Astrocyte (in vitro differentiated cells and primary cell): ENCODE measurements at regions not wholly inside any gene's neighbourhood (a gene's known extent, or its start where the extent isn't known, plus 50 kb on each side); places are given as distances from the start of the nearest gene placed in this dataset.

Source experiments
- DNase-seq: peaks from one replicate; pipeline ENCODE4 v3.0.0-alpha.2; 2010; ENCODE audit warnings: low read depth
- FAIRE-seq: peaks from 2 replicates; lab custom pipeline; 2011; peaks lifted over from hg19 to GRCh38; lab: Jason Lieb, UNC
- H2AFZ ChIP-seq: 2 replicates; pipeline ENCODE4 v1.6.0; 2012; ENCODE audit warnings: low read depth, low read length, inconsistent platforms
- H3K27ac ChIP-seq: 2 replicates; pipeline ENCODE4 v1.5.1; 2011; ENCODE audit warnings: low read depth, low read length, inconsistent platforms
- H3K27me3 ChIP-seq: 2 replicates; pipeline ENCODE4 v1.6.0; 2011; ENCODE audit warnings: low read length, inconsistent platforms; ENCODE audit not compliant: insufficient read depth
- H3K36me3 ChIP-seq: 2 replicates; pipeline ENCODE4 v1.5.1; 2011; ENCODE audit warnings: low read length, inconsistent platforms; ENCODE audit not compliant: insufficient read depth
- H3K4me1 ChIP-seq: 2 replicates; pipeline ENCODE4 v1.5.1; 2011; ENCODE audit warnings: low read length, inconsistent platforms; ENCODE audit not compliant: insufficient read depth
- H3K4me2 ChIP-seq: 2 replicates; pipeline ENCODE4 v1.6.0; 2012; ENCODE audit warnings: low read length, inconsistent platforms
- H3K4me3 ChIP-seq: 2 replicates; pipeline ENCODE4 v1.5.1; 2011; ENCODE audit warnings: low read depth, mild to moderate bottlenecking, low read length, inconsistent platforms; ENCODE audit not compliant: insufficient read depth
- H3K79me2 ChIP-seq: 2 replicates; pipeline ENCODE4 v1.6.0; 2012; ENCODE audit warnings: mild to moderate bottlenecking, low read length, inconsistent platforms; ENCODE audit not compliant: insufficient read depth
- H3K9ac ChIP-seq: 2 replicates; pipeline ENCODE4 v1.6.0; 2012; ENCODE audit warnings: mild to moderate bottlenecking, low read length, inconsistent platforms
- H3K9me3 ChIP-seq: 2 replicates; pipeline ENCODE4 v1.5.1; 2012; ENCODE audit warnings: low read depth, mild to moderate bottlenecking, low read length, inconsistent platforms; ENCODE audit not compliant: insufficient read depth
- H4K20me1 ChIP-seq: 2 replicates; pipeline ENCODE4 v1.6.0; 2012; ENCODE audit warnings: low read length, inconsistent platforms; ENCODE audit not compliant: insufficient read depth
- H3K27ac Mint-ChIP-seq: one replicate; pipeline ENCODE4 v1.8.0; 2021; ENCODE audit warnings: mild to moderate bottlenecking, mixed read lengths; ENCODE audit not compliant: unreplicated experiment
- H3K27me3 Mint-ChIP-seq: one replicate; pipeline ENCODE4 v1.8.0; 2021; ENCODE audit warnings: low read depth, mixed read lengths; ENCODE audit not compliant: unreplicated experiment
- H3K36me3 Mint-ChIP-seq: one replicate; pipeline ENCODE4 v1.8.0; 2021; ENCODE audit warnings: low read depth, mixed read lengths; ENCODE audit not compliant: unreplicated experiment
- H3K4me1 Mint-ChIP-seq: one replicate; pipeline ENCODE4 v1.8.0; 2021; ENCODE audit warnings: low read depth, mixed read lengths; ENCODE audit not compliant: unreplicated experiment
- H3K4me3 Mint-ChIP-seq: one replicate; pipeline ENCODE4 v1.8.0; 2021; ENCODE audit warnings: mild to moderate bottlenecking, moderate library complexity, mixed read lengths; ENCODE audit not compliant: unreplicated experiment
- H3K9me3 Mint-ChIP-seq: one replicate; pipeline ENCODE4 v1.8.0; 2021; ENCODE audit warnings: mild to moderate bottlenecking, mixed read lengths; ENCODE audit not compliant: unreplicated experiment
- EZH2 ChIP-seq: IDR thresholded peaks from 2 replicates; pipeline ENCODE4 v1.6.1; 2012; ENCODE audit warnings: mild to moderate bottlenecking, low read length, inconsistent platforms; ENCODE audit not compliant: insufficient read depth
- TF ChIP-seq, protein P1 (sequence below): IDR thresholded peaks from 2 replicates; pipeline ENCODE4 v1.5.1; 2011; ENCODE audit warnings: low read depth, mild to moderate bottlenecking, inconsistent platforms, low read length, moderate library complexity; ENCODE audit not compliant: insufficient read depth

DNA sequence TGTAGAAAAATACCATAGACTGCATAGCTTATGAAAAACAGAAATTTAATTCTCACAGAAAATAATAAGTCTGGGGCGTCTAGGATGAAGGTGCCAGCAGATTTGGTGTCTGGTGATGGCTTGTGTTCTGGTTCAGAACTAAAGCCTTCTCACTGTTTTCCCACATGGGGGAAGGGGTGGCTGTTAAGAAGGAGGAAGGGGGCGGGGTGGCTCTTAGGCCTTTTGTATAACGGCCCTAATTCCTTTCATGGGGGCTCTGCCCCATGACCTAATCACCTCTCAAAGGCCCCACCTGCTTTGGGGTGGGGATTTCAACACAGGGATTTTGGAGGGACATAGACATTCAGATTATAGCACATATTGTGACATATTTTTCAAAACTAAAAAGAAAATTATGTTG, 173.2 kb upstream of the TECRL start:
- Histone ChIP-seq H2AFZ (no peak overlapping the region), H3K79me2 (no peaks in the 10 kb centered on the region)
- H3K27ac Mint-ChIP-seq = peak overlapping the region; percentile 16

DNA sequence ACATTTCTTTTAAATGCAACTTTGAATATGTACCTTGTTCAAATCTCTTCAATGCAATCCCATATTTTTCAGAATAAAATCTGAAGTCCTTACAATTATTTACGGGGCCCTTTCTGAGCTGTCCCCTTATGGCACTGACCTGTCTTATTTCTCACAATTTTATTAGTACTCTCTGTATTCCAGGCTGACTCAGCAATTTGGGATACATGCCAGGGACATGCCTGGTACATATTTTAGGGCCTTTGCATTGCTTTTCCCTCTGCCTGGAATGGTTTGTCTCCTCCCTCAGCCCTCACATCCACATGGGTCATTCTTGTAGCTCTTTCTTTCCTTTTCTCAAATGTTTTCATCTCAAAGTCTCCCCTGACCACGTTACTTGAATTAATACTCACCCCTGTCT, 172.2 kb upstream of the TECRL start:
- Mint-ChIP-seq H3K36me3 (no peaks in the 10 kb centered on the region), H3K27ac (no peak overlapping the region), H3K9me3 (no peaks in the 10 kb centered on the region), H3K4me3 (no peak overlapping the region), H3K27me3 (no peaks in the 10 kb centered on the region), H3K4me1 (peaks cover 7% of the 10 kb centered on the region)
- Histone ChIP-seq H4K20me1 (no peaks in the 10 kb centered on the region), H3K27ac (no peak overlapping the region), H3K9me3 (no peaks in the 10 kb centered on the region), H3K4me2 (no peak overlapping the region), H2AFZ (no peak overlapping the region), H3K27me3 (no peaks in the 10 kb centered on the region), H3K9ac (no peak overlapping the region), H3K79me2 (no peaks in the 10 kb centered on the region), H3K4me1 (no peaks in the 10 kb centered on the region), H3K36me3 (no peaks in the 10 kb centered on the region), H3K4me3 (no peak overlapping the region)
- FAIRE-seq = no peak
- TF ChIP-seq EZH2 = no peak
- DNase-seq = peak; percentile 62

More for the DNA sequence above, 173.2 kb upstream of the TECRL start:
- Mint-ChIP-seq H3K4me3 (no peak overlapping the region), H3K4me1 (peaks cover 7% of the 10 kb centered on the region), H3K27me3 (no peaks in the 10 kb centered on the region), H3K36me3 (no peaks in the 10 kb centered on the region), H3K9me3 (no peaks in the 10 kb centered on the region)
- H4K20me1 ChIP-seq = no peaks in the 10 kb centered on the region
- H3K36me3 ChIP-seq = no peaks in the 10 kb centered on the region
- no peak overlapping the region for H3K27ac ChIP-seq
- H3K4me2 ChIP-seq = no peak overlapping the region
- no peak overlapping the region for H3K4me3 ChIP-seq
- no peaks in the 10 kb centered on the region for H3K27me3 ChIP-seq
- no peak overlapping the region for H3K9ac ChIP-seq
- TF ChIP-seq, protein P1, sequence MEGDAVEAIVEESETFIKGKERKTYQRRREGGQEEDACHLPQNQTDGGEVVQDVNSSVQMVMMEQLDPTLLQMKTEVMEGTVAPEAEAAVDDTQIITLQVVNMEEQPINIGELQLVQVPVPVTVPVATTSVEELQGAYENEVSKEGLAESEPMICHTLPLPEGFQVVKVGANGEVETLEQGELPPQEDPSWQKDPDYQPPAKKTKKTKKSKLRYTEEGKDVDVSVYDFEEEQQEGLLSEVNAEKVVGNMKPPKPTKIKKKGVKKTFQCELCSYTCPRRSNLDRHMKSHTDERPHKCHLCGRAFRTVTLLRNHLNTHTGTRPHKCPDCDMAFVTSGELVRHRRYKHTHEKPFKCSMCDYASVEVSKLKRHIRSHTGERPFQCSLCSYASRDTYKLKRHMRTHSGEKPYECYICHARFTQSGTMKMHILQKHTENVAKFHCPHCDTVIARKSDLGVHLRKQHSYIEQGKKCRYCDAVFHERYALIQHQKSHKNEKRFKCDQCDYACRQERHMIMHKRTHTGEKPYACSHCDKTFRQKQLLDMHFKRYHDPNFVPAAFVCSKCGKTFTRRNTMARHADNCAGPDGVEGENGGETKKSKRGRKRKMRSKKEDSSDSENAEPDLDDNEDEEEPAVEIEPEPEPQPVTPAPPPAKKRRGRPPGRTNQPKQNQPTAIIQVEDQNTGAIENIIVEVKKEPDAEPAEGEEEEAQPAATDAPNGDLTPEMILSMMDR = no peak
- no peak for TF ChIP-seq EZH2
- no peaks in the 10 kb centered on the region for H3K9me3 ChIP-seq
- no peak for DNase-seq
- FAIRE-seq = no peak
- H3K4me1 ChIP-seq = no peaks in the 10 kb centered on the region

DNA sequence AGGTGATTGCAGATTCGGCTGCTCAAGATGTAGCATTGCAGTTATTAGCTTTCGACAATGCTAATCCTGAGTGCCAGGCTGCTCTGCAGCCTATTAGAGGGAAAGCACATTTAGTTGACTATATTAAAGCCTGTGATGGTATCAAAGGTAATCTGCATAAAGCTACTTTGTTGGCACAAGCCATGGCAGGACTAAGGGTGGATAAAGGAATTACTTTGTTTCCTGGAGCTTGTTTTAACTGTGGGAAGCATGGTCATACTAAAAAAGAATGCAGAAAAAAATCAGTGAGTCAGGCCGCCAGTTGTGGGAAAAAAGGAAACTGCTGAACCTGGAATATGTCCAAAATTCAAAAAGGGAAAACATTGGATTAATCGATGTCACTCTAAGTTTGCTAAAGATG, 154.9 kb upstream of the TECRL start:
- no peak for FAIRE-seq
- no peaks in the 10 kb centered on the region for H3K36me3 Mint-ChIP-seq
- Histone ChIP-seq H3K9me3 (no peaks in the 10 kb centered on the region), H3K36me3 (no peaks in the 10 kb centered on the region), H4K20me1 (no peaks in the 10 kb centered on the region), H3K4me3 (no peak overlapping the region), H3K27me3 (no peaks in the 10 kb centered on the region), H3K27ac (no peak overlapping the region), H3K4me2 (peak overlapping the region; percentile 75), H3K4me1 (no peaks in the 10 kb centered on the region), H3K79me2 (no peaks in the 10 kb centered on the region), H2AFZ (peak overlapping the region; percentile 25), H3K9ac (no peak overlapping the region)
- H3K27ac Mint-ChIP-seq = no peak overlapping the region
- H3K4me1 Mint-ChIP-seq = peaks cover 14% of the 10 kb centered on the region
- no peak for TF ChIP-seq EZH2
- TF ChIP-seq, protein P1 = no peak
- no peaks in the 10 kb centered on the region for H3K9me3 Mint-ChIP-seq
- peak; percentile 23 for DNase-seq
- H3K27me3 Mint-ChIP-seq = no peaks in the 10 kb centered on the region
- H3K4me3 Mint-ChIP-seq = no peak overlapping the region
